ENCODE measurements at regions not wholly inside any gene's neighbourhood (a gene's known extent, or its start where the extent isn't known, plus 50 kb on each side); places are given as distances from the start of the nearest gene placed in this dataset.

GRCh38 chr1:11350265-11350664 lies 77.3 kb downstream of the UBIAD1 start:
- no peaks in the 10 kb centered on the region for H3K36me3 ChIP-seq (ENCODE audit: insufficient read depth, low read length, poor library complexity, severe bottlenecking)
- POLR2A ChIA-PET (ENCODE audit: low non-redundant PET) = no interaction called here
- H3K27ac ChIP-seq (ENCODE audit: low read depth, low read length, poor library complexity, severe bottlenecking) = no peak overlapping the region
- H3K4me1 ChIP-seq (ENCODE audit: insufficient read depth, low read length, poor library complexity, severe bottlenecking) = peaks cover 10% of the 10 kb centered on the region
- intact Hi-C loops (cut with micrococcal nuclease; ENCODE audit: unreplicated experiment) = no loop called here
- H3K4me3 ChIP-seq (ENCODE audit: low read depth, low read length, poor library complexity, severe bottlenecking) = no peak overlapping the region
- no peaks in the 10 kb centered on the region for H3K9me3 ChIP-seq (ENCODE audit: low read depth, low read length, poor library complexity, severe bottlenecking)
- peak; percentile 89 for DNase-seq (ENCODE audit: low spot score)
- TF ChIP-seq EZH2 (IDR thresholded peaks at IDR 0.05; ENCODE audit: borderline replicate concordance, low read depth, low read length, poor library complexity, severe bottlenecking) (no peak), CTCF (conservative IDR thresholded peaks at IDR 0.05; ENCODE audit: low read depth, low read length) (no peak)
- H3K27me3 ChIP-seq (replicated peaks; ENCODE audit: insufficient read depth, low read depth, low read length, poor library complexity) = peaks cover 12% of the 10 kb centered on the region
- CTCF ChIA-PET = no interaction called here
- BruUV-seq (replicated peaks) = no TSS peak

- DNase-seq (ENCODE audit: low spot score) = no peak
- Histone ChIP-seq H3K9me3 (ENCODE audit: low read depth, low read length, poor library complexity, severe bottlenecking) (no peaks in the 10 kb centered on the region), H3K36me3 (ENCODE audit: insufficient read depth, low read length, poor library complexity, severe bottlenecking) (no peaks in the 10 kb centered on the region), H3K4me1 (ENCODE audit: insufficient read depth, low read length, poor library complexity, severe bottlenecking) (peaks cover 10% of the 10 kb centered on the region), H3K27ac (ENCODE audit: low read depth, low read length, poor library complexity, severe bottlenecking) (no peak overlapping the region), H3K4me3 (ENCODE audit: low read depth, low read length, poor library complexity, severe bottlenecking) (no peak overlapping the region), H3K27me3 (replicated peaks; ENCODE audit: insufficient read depth, low read depth, low read length, poor library complexity) (peaks cover 21% of the 10 kb centered on the region)
- ChIA-PET POLR2A (ENCODE audit: low non-redundant PET) (no interaction called here), CTCF (no interaction called here)
- no TSS peak for BruUV-seq (replicated peaks)
- 0 out of 2 replicates have a peak, but pooled peaks have one; percentile 18 for TF ChIP-seq CTCF (conservative IDR thresholded peaks at IDR 0.05; ENCODE audit: low read depth, low read length)
- TF ChIP-seq EZH2 (IDR thresholded peaks at IDR 0.05; ENCODE audit: borderline replicate concordance, low read depth, low read length, poor library complexity, severe bottlenecking) = no peak
- intact Hi-C loops (cut with micrococcal nuclease; ENCODE audit: unreplicated experiment) = no loop called here
These were observed 79.2 kb downstream of the UBIAD1 start for GRCh38 chr1:11352058-11352715.

DNA sequence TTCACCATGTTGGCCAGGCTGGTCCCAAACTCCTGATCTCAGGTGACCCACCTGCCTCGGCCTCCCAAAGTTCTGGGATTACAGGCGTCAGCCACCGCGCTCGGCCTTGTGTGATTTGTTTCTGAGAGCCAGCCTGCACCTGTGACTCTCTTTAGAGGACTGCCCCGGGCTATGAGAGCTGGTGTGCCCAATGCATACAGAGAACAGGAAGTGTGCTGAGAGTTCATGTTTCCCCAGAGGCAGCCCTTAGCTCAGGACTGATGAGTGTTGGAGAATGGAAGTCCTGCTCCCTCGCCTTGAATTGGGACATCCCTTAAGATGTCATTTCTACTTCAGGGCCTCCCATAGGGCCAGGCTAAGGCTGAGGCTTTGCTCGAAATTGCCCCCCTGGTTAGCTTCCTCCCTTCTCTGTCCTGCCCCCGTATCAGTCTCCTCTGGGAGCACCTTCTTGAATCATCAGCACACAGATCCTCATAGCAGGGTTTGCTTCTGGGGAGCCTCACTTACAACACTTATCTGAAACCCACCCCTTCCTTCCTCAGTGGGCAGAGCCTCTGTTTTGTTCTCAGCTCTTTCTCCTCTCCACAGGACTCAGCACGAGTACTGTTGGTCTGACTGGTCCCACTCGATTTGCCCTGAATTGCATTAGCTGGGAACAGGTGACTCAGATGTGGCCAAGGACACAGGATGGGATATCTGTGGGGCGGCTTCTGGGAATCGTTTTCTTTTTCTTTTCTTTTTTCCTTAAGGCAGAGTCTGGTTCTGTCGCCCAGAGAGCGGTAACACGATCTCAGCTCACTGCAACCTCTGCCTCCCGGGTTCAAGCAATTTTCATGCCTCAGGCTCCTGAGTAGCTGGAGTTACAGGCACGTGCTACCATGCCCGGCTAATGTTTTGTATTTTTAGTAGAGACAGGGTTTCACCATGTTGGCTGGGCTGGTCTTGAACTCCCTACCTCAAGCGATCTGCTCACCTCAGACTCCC lies 80.1 kb downstream of the UBIAD1 start:
- Histone ChIP-seq H3K27ac (ENCODE audit: low read depth, low read length, poor library complexity, severe bottlenecking) (no peak overlapping the region), H3K36me3 (ENCODE audit: insufficient read depth, low read length, poor library complexity, severe bottlenecking) (no peaks in the 10 kb centered on the region), H3K9me3 (ENCODE audit: low read depth, low read length, poor library complexity, severe bottlenecking) (no peaks in the 10 kb centered on the region), H3K27me3 (replicated peaks; ENCODE audit: insufficient read depth, low read depth, low read length, poor library complexity) (peaks cover 30% of the 10 kb centered on the region), H3K4me3 (ENCODE audit: low read depth, low read length, poor library complexity, severe bottlenecking) (no peak overlapping the region), H3K4me1 (ENCODE audit: insufficient read depth, low read length, poor library complexity, severe bottlenecking) (peaks cover 10% of the 10 kb centered on the region)
- ChIA-PET POLR2A (ENCODE audit: low non-redundant PET) (no interaction called here), CTCF (no interaction called here)
- TF ChIP-seq CTCF (conservative IDR thresholded peaks at IDR 0.05; ENCODE audit: low read depth, low read length) (no peak), EZH2 (IDR thresholded peaks at IDR 0.05; ENCODE audit: borderline replicate concordance, low read depth, low read length, poor library complexity, severe bottlenecking) (no peak)
- BruUV-seq (replicated peaks) = no TSS peak
- intact Hi-C loops (cut with micrococcal nuclease; ENCODE audit: unreplicated experiment) = no loop called here
- DNase-seq (ENCODE audit: low spot score) = peak; percentile 31

Data from A673 (cell line).